CD4-positive, alpha-beta T cell (primary cell): ENCODE measurements at regions not wholly inside any gene's neighbourhood (a gene's known extent, or its start where the extent isn't known, plus 50 kb on each side); places are given as distances from the start of the nearest gene placed in this dataset.

ENCODE experiments used
- ATAC-seq: fragments of 200-7000 bp; cut with Tn5 transposase; one replicate; pipeline ENCODE4 v1.10.0; 2022; ENCODE audit warnings: mild to moderate bottlenecking; ENCODE audit not compliant: poor library complexity
- CTCF ChIA-PET: fragments of 350-600 bp; sonication (Branson Sonifier 250); formaldehyde crosslinking; loops from one replicate; lab custom pipeline; 2021; ENCODE audit warnings: antibody characterized with exemption, inconsistent platforms; lab: Charles Lee
- POLR2A ChIA-PET: fragments of 350-600 bp; sonication (Branson Sonifier 250); formaldehyde crosslinking; loops from one replicate; lab custom pipeline; 2021; ENCODE audit warnings: antibody characterized with exemption, inconsistent platforms; lab: Charles Lee
- DNase-seq, 14 experiments: peaks; one replicate each; pipeline ENCODE4 v3.0.0-alpha.2; 2013 to 2020; ENCODE audit warnings: mixed read lengths in 2 of 14
- H3K27ac ChIP-seq, 2 donors: one replicate each; pipeline versions ENCODE4 v1.5.1 to v1.7.0; 2013; ENCODE audit warnings: low read length in 2 of 2, low read depth in 1 of 2, mild to moderate bottlenecking in 1 of 2
- H3K27me3 ChIP-seq, 2 experiments: 1 replicate in 1 of 2; 2 replicates in 1 of 2; pipeline versions ENCODE4 v1.6.1 to v1.7.0; 2013; ENCODE audit warnings: low read length in 2 of 2, control low read depth in 1 of 2, mild to moderate bottlenecking in 1 of 2, moderate library complexity in 1 of 2; ENCODE audit not compliant: insufficient read depth in 2 of 2, control insufficient read depth in 1 of 2
- H3K36me3 ChIP-seq: one replicate; pipeline ENCODE4 v1.6.1; 2013; ENCODE audit warnings: low read length, control low read depth; ENCODE audit not compliant: insufficient read depth
- H3K4me1 ChIP-seq: one replicate; pipeline ENCODE4 v1.6.1; 2013; ENCODE audit warnings: low read length, control low read depth; ENCODE audit not compliant: insufficient read depth
- H3K4me3 ChIP-seq: one replicate; pipeline ENCODE4 v1.5.1; 2013; ENCODE audit warnings: mild to moderate bottlenecking, low read length, moderate library complexity
- H3K9me3 ChIP-seq, 2 experiments: 1 replicate in 1 of 2; 2 replicates in 1 of 2; pipeline versions ENCODE4 v1.6.1 to v1.7.0; 2013; ENCODE audit warnings: low read length in 2 of 2, mild to moderate bottlenecking in 2 of 2, control low read depth in 1 of 2, moderate library complexity in 1 of 2; ENCODE audit not compliant: control insufficient read depth in 1 of 2, insufficient read depth in 1 of 2
- H3K27ac Mint-ChIP-seq: one replicate; pipeline ENCODE4 v1.8.0; 2020; ENCODE audit warnings: mixed read lengths
- H3K27me3 Mint-ChIP-seq: one replicate; pipeline ENCODE4 v1.8.0; 2021; ENCODE audit warnings: mixed read lengths
- H3K36me3 Mint-ChIP-seq: one replicate; pipeline ENCODE4 v1.8.0; 2021; ENCODE audit warnings: low read depth, mixed read lengths
- H3K4me1 Mint-ChIP-seq: one replicate; pipeline ENCODE4 v1.8.0; 2021; ENCODE audit warnings: low read depth, mixed read lengths
- H3K4me3 Mint-ChIP-seq: one replicate; pipeline ENCODE4 v1.8.0; 2020; ENCODE audit warnings: mild to moderate bottlenecking, mixed read lengths
- H3K9me3 Mint-ChIP-seq: one replicate; pipeline ENCODE4 v1.8.0; 2020; ENCODE audit warnings: mixed read lengths
- CTCF ChIP-seq: fragments of 200-600 bp; IDR thresholded peaks from one replicate; pipeline ENCODE4 v1.8.0; 2022; ENCODE audit warnings: antibody characterized with exemption, mild to moderate bottlenecking
- intact Hi-C, 2 experiments: fragments of 100-400 bp; cut with DNase I in 1 of 2; cut with micrococcal nuclease in 1 of 2; formaldehyde crosslinking; loops; one replicate each; pipeline versions ENCODE4 v1.15.1 to v1.9.0; 2023 to 2025; cut with DNase I, micrococcal nuclease

GRCh38 chr6:53209681-53210080, 61.0 kb upstream of the GCM1 start:
- DNase-seq: no peak
- POLR2A ChIA-PET: no interaction called here

GRCh38 chr6:53205778-53206177, 57.1 kb upstream of the GCM1 start:
- Mint-ChIP-seq H3K27ac (no peak overlapping the region), H3K36me3 (no peaks in the 10 kb centered on the region)
- CTCF ChIA-PET: no interaction called here

More at GRCh38 chr6:53209681-53210080, 61.0 kb upstream of the GCM1 start:
- no peaks in the 10 kb centered on the region for H3K9me3 Mint-ChIP-seq
- Histone ChIP-seq H3K4me3 (no peak overlapping the region), H3K27ac (no peak overlapping the region), H3K27me3 (no peaks in the 10 kb centered on the region), H3K4me1 (no peaks in the 10 kb centered on the region), H3K36me3 (no peaks in the 10 kb centered on the region), H3K9me3 (peaks cover 0 to 3% of the 10 kb centered on the region in 2 experiments)
- no peak for ATAC-seq
- CTCF ChIA-PET: no interaction called here
- no peaks in the 10 kb centered on the region for H3K4me1 Mint-ChIP-seq
- TF ChIP-seq CTCF: no peak
- H3K36me3 Mint-ChIP-seq: no peaks in the 10 kb centered on the region
- no peak overlapping the region for H3K4me3 Mint-ChIP-seq
- intact Hi-C loops: no loop called here
- H3K27ac Mint-ChIP-seq: no peak overlapping the region
- no peaks in the 10 kb centered on the region for H3K27me3 Mint-ChIP-seq

GRCh38 chr6:53203483-53203882, 54.8 kb upstream of the GCM1 start:
- ChIA-PET CTCF (no interaction called here), POLR2A (no interaction called here)
- Histone ChIP-seq H3K36me3 (no peaks in the 10 kb centered on the region), H3K27ac (no peak overlapping the region), H3K9me3 (no peaks in the 10 kb centered on the region), H3K4me3 (no peak overlapping the region), H3K4me1 (no peaks in the 10 kb centered on the region), H3K27me3 (no peaks in the 10 kb centered on the region)
- Mint-ChIP-seq H3K4me1 (no peaks in the 10 kb centered on the region), H3K9me3 (no peaks in the 10 kb centered on the region), H3K4me3 (no peak overlapping the region), H3K27ac (no peak overlapping the region), H3K27me3 (no peaks in the 10 kb centered on the region), H3K36me3 (no peaks in the 10 kb centered on the region)
- intact Hi-C loops: no loop called here
- no peak for DNase-seq
- no peak for TF ChIP-seq CTCF
- no peak for ATAC-seq

More at GRCh38 chr6:53205778-53206177, 57.1 kb upstream of the GCM1 start:
- DNase-seq (no peak), ATAC-seq (no peak)
- H3K4me3 Mint-ChIP-seq: no peak overlapping the region
- POLR2A ChIA-PET: no interaction called here
- no peaks in the 10 kb centered on the region for H3K9me3 ChIP-seq
- TF ChIP-seq CTCF: no peak
- H3K27ac ChIP-seq: no peak overlapping the region
- no peaks in the 10 kb centered on the region for H3K4me1 ChIP-seq
- H3K4me3 ChIP-seq: no peak overlapping the region
- no peaks in the 10 kb centered on the region for H3K27me3 Mint-ChIP-seq
- H3K9me3 Mint-ChIP-seq: no peaks in the 10 kb centered on the region
- no peaks in the 10 kb centered on the region for H3K4me1 Mint-ChIP-seq
- no peaks in the 10 kb centered on the region for H3K36me3 ChIP-seq
- H3K27me3 ChIP-seq: no peaks in the 10 kb centered on the region
- intact Hi-C loops: no loop called here
